ENCODE measurements at regions not wholly inside any gene's neighbourhood (a gene's known extent, or its start where the extent isn't known, plus 50 kb on each side); places are given as distances from the start of the nearest gene placed in this dataset.

DNA sequence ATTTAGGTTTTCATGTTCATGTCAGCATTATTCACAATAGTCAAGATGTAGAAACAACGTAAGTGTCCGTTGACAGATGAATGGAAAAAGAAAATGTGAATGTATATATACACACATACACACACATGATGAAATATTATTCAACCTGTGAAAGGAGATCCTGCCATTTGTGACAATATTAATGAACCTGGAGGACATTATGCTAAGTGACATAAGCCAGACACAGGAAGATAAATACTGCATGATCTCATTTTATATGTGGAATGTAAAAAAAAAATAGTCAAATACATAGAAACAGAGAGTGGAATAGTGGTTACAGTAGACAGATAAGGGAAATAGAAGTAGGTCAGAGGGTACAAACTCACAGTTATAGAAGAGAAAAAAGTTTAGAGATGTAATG lies 651.1 kb upstream of the MKI67 start:
- no peak for DNase-seq (ENCODE audit: low spot score)
- TF ChIP-seq, protein P1, sequence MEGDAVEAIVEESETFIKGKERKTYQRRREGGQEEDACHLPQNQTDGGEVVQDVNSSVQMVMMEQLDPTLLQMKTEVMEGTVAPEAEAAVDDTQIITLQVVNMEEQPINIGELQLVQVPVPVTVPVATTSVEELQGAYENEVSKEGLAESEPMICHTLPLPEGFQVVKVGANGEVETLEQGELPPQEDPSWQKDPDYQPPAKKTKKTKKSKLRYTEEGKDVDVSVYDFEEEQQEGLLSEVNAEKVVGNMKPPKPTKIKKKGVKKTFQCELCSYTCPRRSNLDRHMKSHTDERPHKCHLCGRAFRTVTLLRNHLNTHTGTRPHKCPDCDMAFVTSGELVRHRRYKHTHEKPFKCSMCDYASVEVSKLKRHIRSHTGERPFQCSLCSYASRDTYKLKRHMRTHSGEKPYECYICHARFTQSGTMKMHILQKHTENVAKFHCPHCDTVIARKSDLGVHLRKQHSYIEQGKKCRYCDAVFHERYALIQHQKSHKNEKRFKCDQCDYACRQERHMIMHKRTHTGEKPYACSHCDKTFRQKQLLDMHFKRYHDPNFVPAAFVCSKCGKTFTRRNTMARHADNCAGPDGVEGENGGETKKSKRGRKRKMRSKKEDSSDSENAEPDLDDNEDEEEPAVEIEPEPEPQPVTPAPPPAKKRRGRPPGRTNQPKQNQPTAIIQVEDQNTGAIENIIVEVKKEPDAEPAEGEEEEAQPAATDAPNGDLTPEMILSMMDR (IDR thresholded peaks at IDR 0.05; ENCODE audit: extremely low read depth, missing control alignments), result no peak

DNA sequence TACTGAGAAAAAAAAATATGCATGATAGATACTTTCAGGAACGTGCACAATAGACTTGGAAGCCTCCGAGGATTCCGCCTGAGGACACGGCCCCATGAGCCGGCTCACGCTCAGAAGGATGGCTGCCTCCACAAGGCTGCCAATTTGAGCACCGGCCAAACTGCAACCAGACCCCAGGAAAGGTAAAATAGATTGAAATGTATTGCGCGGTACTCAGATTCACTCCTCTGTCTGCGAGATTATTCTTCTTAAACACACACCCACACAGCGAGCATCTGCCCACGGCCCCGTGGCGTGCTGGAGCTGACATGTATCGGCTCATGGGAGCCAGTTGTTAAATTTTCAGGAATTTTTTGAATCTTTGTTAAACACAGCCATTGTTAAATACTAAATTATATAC lies 653.2 kb upstream of the MKI67 start:
- no peak for DNase-seq (ENCODE audit: low spot score)
- TF ChIP-seq, protein P1 (IDR thresholded peaks at IDR 0.05; ENCODE audit: extremely low read depth, missing control alignments), result no peak

DNA sequence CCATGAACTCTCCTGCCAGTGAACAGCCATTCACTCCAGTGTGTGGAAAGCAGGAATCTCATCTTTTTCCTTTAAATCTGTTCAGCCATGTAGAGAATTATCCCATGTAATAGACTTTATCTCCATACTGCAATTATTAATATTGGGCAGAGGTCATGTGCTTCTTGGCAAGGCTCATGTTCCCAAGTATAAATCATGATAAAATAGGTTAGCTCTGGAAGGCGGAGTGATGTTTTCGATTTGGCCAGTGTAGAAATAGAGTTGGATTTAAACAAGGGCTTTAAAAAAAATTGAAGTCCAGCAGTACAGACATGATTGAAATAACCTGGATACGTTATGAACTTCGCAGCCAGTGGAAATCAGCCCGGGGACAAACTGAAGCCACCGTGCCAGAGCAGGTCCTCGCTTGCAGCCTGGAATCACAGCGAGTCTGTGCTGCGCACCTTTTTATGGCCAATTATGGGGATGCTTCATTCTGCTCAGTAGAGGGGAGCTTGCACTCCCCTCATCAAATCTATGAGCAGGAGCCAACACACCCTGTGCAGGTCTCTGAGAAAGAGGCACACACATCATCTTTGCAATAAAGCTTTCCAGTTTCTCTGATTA lies 654.0 kb upstream of the MKI67 start:
- TF ChIP-seq, protein P1 (IDR thresholded peaks at IDR 0.05; ENCODE audit: extremely low read depth, missing control alignments), result no peak

GRCh38 chr10:128781637-128782036 lies 655.4 kb upstream of the MKI67 start:
- no peak for DNase-seq (ENCODE audit: low spot score)
- TF ChIP-seq, protein P1 (IDR thresholded peaks at IDR 0.05; ENCODE audit: extremely low read depth, missing control alignments), result no peak

More for the DNA sequence above, 654.0 kb upstream of the MKI67 start:
- DNase-seq (ENCODE audit: low spot score), result no peak

DNA sequence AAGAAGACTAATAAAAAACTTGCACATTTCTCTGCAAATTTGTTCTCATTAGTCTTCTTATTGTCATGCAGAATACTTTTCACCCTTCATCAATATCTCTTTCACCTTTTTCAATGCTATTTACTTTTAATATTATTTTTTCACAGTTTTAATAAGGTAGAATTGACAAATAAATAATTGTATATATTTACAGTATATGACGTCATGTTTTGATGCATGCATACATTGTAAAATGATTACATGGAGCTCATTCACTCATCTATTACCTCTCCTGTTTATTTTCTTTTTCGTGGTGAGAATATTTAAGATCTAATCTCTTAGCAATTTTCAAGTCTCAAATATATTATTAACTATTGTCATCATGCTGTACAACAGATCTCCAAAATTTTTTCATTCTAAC lies 658.2 kb upstream of the MKI67 start:
- TF ChIP-seq, protein P1 (IDR thresholded peaks at IDR 0.05; ENCODE audit: extremely low read depth, missing control alignments), result no peak
- DNase-seq (ENCODE audit: low spot score), result no peak

GRCh38 chr10:128792426-128793140 lies 666.4 kb upstream of the MKI67 start:
- TF ChIP-seq, protein P1 (IDR thresholded peaks at IDR 0.05; ENCODE audit: extremely low read depth, missing control alignments), result no peak
- DNase-seq (ENCODE audit: low spot score), result no peak
